OCI-LY7 (cell line): ENCODE measurements at regions not wholly inside any gene's neighbourhood (a gene's known extent, or its start where the extent isn't known, plus 50 kb on each side); places are given as distances from the start of the nearest gene placed in this dataset.

Experiments
- BruUV-seq: library from RNA; stranded (reverse); fragments of 400-500 nt; replicated peaks from 2 replicates; lab custom pipeline; 2021; lab: Mats Ljungman, UMichigan
- CTCF ChIA-PET: fragments of 300-600 bp; sonication (Branson Sonifier 250); formaldehyde crosslinking; loops from one replicate; lab custom pipeline; 2022; ENCODE audit warnings: antibody characterized with exemption; ENCODE audit not compliant: unreplicated experiment; lab: Charles Lee
- POLR2A ChIA-PET: fragments of 300-600 bp; sonication (Branson Sonifier 250); formaldehyde crosslinking; loops from one replicate; lab custom pipeline; 2022; ENCODE audit warnings: antibody characterized with exemption; lab: Charles Lee
- DNase-seq: peaks from one replicate; pipeline ENCODE4 v3.0.0-alpha.2; 2015; ENCODE audit warnings: low spot score
- H2AFZ ChIP-seq: fragments of 200-600 bp; sonication (generic), shearing (Covaris generic); 2 replicates; pipeline ENCODE4 v1.6.1; 2014; ENCODE audit warnings: mild to moderate bottlenecking, antibody characterized with exemption, low read length, moderate library complexity
- H3K27ac ChIP-seq: fragments of 200-600 bp; sonication (generic); 2 replicates; pipeline ENCODE4 v1.5.1; 2014; ENCODE audit warnings: mixed run types, low read depth, mild to moderate bottlenecking, moderate library complexity, low read length, inconsistent platforms; ENCODE audit not compliant: poor library complexity, severe bottlenecking
- H3K36me3 ChIP-seq: fragments of 200-600 bp; sonication (generic); 2 replicates; pipeline ENCODE4 v1.6.1; 2014; ENCODE audit warnings: mild to moderate bottlenecking, antibody characterized with exemption, low read length, moderate library complexity, mixed read lengths; ENCODE audit not compliant: insufficient read depth
- H3K4me1 ChIP-seq: fragments of 200-600 bp; sonication (generic); 2 replicates; pipeline ENCODE4 v1.5.1; 2014; ENCODE audit warnings: mild to moderate bottlenecking, low read length; ENCODE audit not compliant: insufficient read depth, poor library complexity, severe bottlenecking
- H3K4me2 ChIP-seq: fragments of 200-600 bp; sonication (generic); 2 replicates; pipeline ENCODE4 v1.6.1; 2014; ENCODE audit warnings: mild to moderate bottlenecking, low read length
- H3K4me3 ChIP-seq: fragments of 200-600 bp; sonication (generic); 2 replicates; pipeline ENCODE4 v1.5.1; 2014; ENCODE audit warnings: mild to moderate bottlenecking, low read depth, low read length; ENCODE audit not compliant: poor library complexity, severe bottlenecking
- H3K79me2 ChIP-seq: fragments of 200-600 bp; sonication (generic); 2 replicates; pipeline ENCODE4 v1.6.1; 2016; ENCODE audit warnings: low read depth, mild to moderate bottlenecking, low read length, moderate library complexity, mixed read lengths; ENCODE audit not compliant: insufficient read depth
- H3K9me2 ChIP-seq: fragments of 200-600 bp; sonication (generic); 2 replicates; pipeline ENCODE4 v1.6.1; 2016; ENCODE audit warnings: mild to moderate bottlenecking, low read length, mixed read lengths; ENCODE audit not compliant: insufficient read depth
- H3K9me3 ChIP-seq: fragments of 200-600 bp; sonication (generic); 2 replicates; pipeline ENCODE4 v1.6.1; 2014; ENCODE audit warnings: mild to moderate bottlenecking, mixed run types, low read length, mixed read lengths
- H4K20me1 ChIP-seq: fragments of 200-600 bp; sonication (generic); 2 replicates; pipeline ENCODE4 v1.6.1; 2014; ENCODE audit warnings: mild to moderate bottlenecking, antibody characterized with exemption, low read length, moderate library complexity, mixed read lengths; ENCODE audit not compliant: insufficient read depth
- EZH2phosphoT487 ChIP-seq: fragments of 200-600 bp; sonication (generic); IDR thresholded peaks from 2 replicates; pipeline ENCODE4 v1.6.1; 2018; ENCODE audit warnings: low read depth, borderline replicate concordance, mild to moderate bottlenecking, mixed run types, antibody characterized with exemption, low read length, moderate library complexity, mixed read lengths
- intact Hi-C: fragments of 100-400 bp; cut with micrococcal nuclease; formaldehyde crosslinking; loops from one replicate; pipeline ENCODE4 v1.10.0; 2022; ENCODE audit not compliant: unreplicated experiment
- TF ChIP-seq, protein P1 (sequence below): fragments of 200-600 bp; sonication (generic); conservative IDR thresholded peaks from 2 replicates; pipeline ENCODE4 v1.5.1; 2014; ENCODE audit warnings: mild to moderate bottlenecking, antibody characterized with exemption, low read length, moderate library complexity, mixed read lengths

DNA sequence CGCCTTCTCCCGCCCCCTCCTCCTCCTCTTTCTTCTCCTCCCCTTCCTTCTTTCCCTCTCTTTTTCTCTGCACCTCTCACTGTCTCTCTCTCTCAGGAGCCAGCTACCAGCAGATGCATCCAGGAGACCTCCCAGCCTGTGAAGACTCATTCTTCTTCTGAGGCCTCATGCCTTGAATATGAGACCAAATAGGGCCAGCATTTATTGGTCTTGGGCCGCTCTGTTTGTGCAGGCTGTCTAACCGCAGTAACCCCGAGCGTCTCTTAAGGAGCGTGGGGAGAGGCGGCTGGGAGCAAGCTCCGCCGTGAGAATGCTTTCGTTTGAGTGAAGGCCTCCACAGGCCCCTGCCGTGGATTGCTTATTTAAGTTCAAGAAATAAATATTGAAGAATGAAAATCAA is 167.0 kb downstream of the NUFIP1 start:
- H4K20me1 ChIP-seq: no peaks in the 10 kb centered on the region
- H3K4me3 ChIP-seq: no peak overlapping the region
- no peak overlapping the region for H3K27ac ChIP-seq
- CTCF ChIA-PET: no interaction called here
- POLR2A ChIA-PET: no interaction called here
- no peaks in the 10 kb centered on the region for H3K79me2 ChIP-seq
- H2AFZ ChIP-seq: no peak overlapping the region
- no peaks in the 10 kb centered on the region for H3K9me2 ChIP-seq
- no peaks in the 10 kb centered on the region for H3K36me3 ChIP-seq
- no peaks in the 10 kb centered on the region for H3K4me1 ChIP-seq
- TF ChIP-seq EZH2phosphoT487: no peak
- TF ChIP-seq, protein P1, sequence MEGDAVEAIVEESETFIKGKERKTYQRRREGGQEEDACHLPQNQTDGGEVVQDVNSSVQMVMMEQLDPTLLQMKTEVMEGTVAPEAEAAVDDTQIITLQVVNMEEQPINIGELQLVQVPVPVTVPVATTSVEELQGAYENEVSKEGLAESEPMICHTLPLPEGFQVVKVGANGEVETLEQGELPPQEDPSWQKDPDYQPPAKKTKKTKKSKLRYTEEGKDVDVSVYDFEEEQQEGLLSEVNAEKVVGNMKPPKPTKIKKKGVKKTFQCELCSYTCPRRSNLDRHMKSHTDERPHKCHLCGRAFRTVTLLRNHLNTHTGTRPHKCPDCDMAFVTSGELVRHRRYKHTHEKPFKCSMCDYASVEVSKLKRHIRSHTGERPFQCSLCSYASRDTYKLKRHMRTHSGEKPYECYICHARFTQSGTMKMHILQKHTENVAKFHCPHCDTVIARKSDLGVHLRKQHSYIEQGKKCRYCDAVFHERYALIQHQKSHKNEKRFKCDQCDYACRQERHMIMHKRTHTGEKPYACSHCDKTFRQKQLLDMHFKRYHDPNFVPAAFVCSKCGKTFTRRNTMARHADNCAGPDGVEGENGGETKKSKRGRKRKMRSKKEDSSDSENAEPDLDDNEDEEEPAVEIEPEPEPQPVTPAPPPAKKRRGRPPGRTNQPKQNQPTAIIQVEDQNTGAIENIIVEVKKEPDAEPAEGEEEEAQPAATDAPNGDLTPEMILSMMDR: no peak
- no peak overlapping the region for H3K4me2 ChIP-seq
- no peaks in the 10 kb centered on the region for H3K9me3 ChIP-seq
- BruUV-seq: no TSS peak
- DNase-seq: no peak
- intact Hi-C loops: no loop called here

DNA sequence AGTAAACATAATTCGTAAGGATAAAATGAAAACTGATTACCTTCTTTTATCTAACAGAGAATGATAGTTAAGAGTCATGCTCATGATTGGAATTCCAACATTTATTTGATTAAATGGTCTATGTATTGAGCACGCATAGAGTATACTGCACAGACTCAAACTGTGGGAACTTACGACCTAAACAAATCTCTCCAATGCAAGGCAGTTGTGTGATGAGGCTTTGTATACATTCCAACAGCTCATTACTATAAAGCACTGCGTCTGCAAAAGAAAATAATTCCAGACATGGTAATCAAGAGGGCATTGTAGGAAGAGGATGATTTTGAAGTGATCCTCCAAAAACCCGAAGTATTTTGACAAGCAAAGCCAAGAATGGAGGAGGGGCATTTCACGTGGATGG is 169.5 kb downstream of the NUFIP1 start:
- H2AFZ ChIP-seq: no peak overlapping the region
- no peak overlapping the region for H3K4me3 ChIP-seq
- ChIA-PET POLR2A (no interaction called here), CTCF (no interaction called here)
- no peaks in the 10 kb centered on the region for H3K9me3 ChIP-seq
- no peak for DNase-seq
- H3K27ac ChIP-seq: no peak overlapping the region
- TF ChIP-seq, protein P1: no peak
- TF ChIP-seq EZH2phosphoT487: no peak
- no TSS peak for BruUV-seq
- H3K9me2 ChIP-seq: no peaks in the 10 kb centered on the region
- intact Hi-C loops: no loop called here
- H4K20me1 ChIP-seq: no peaks in the 10 kb centered on the region
- H3K79me2 ChIP-seq: no peaks in the 10 kb centered on the region
- no peaks in the 10 kb centered on the region for H3K4me1 ChIP-seq
- H3K36me3 ChIP-seq: no peaks in the 10 kb centered on the region
- H3K4me2 ChIP-seq: no peak overlapping the region

DNA sequence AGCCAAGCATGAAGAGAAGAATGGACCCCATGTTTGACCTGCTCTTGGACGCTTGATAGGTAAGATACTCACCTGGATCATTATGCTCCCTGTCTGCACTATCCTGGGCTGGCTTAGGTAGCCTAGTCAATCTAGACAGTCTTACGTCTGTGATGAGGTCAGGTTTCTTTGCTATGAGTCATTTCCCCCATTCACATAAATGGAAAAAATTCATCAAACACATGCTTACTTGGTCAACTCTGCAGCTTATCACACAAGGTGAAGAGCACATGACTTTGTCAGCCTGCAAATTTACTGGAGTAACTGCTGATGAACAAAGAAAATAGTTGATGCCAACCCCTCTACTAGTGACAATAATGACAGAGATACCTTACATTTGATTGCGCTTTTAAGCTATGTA is 170.0 kb downstream of the NUFIP1 start:
- H3K9me3 ChIP-seq: no peaks in the 10 kb centered on the region
- BruUV-seq: no TSS peak
- ChIA-PET POLR2A (no interaction called here), CTCF (no interaction called here)
- H4K20me1 ChIP-seq: no peaks in the 10 kb centered on the region
- TF ChIP-seq, protein P1: no peak
- no peak for TF ChIP-seq EZH2phosphoT487
- H3K4me3 ChIP-seq: no peak overlapping the region
- intact Hi-C loops: no loop called here
- DNase-seq: no peak
- H2AFZ ChIP-seq: no peak overlapping the region
- no peaks in the 10 kb centered on the region for H3K4me1 ChIP-seq
- H3K36me3 ChIP-seq: no peaks in the 10 kb centered on the region
- H3K4me2 ChIP-seq: no peak overlapping the region
- no peak overlapping the region for H3K27ac ChIP-seq
- no peaks in the 10 kb centered on the region for H3K9me2 ChIP-seq
- no peaks in the 10 kb centered on the region for H3K79me2 ChIP-seq
